Naive B cell (primary cell): ENCODE measurements at regions not wholly inside any gene's neighbourhood (a gene's known extent, or its start where the extent isn't known, plus 50 kb on each side); places are given as distances from the start of the nearest gene placed in this dataset.

Source experiments
- ATAC-seq, 2 donors: fragments of 150-1000 bp; cut with Tn5 transposase; 2 replicates each; pipeline ENCODE4 v1.10.0; 2021; ENCODE audit warnings: low read depth in 2 of 2, mild to moderate bottlenecking in 2 of 2, moderate library complexity in 2 of 2
- DNase-seq: peaks from one replicate; pipeline ENCODE4 v3.0.0; 2022
- H3K27ac Mint-ChIP-seq, 6 donors: one replicate each; pipeline ENCODE4 v1.8.0; 2020 to 2022; ENCODE audit warnings: mild to moderate bottlenecking in 6 of 6, mixed read lengths in 6 of 6, moderate library complexity in 5 of 6, inconsistent platforms in 2 of 6
- H3K27me3 Mint-ChIP-seq, 3 donors: one replicate each; pipeline ENCODE4 v1.8.0; 2021 to 2022; ENCODE audit warnings: mixed read lengths in 3 of 3, mild to moderate bottlenecking in 1 of 3
- H3K36me3 Mint-ChIP-seq, 2 donors: one replicate each; pipeline ENCODE4 v1.8.0; 2020 to 2022; ENCODE audit warnings: mixed read lengths in 2 of 2, inconsistent platforms in 1 of 2, mild to moderate bottlenecking in 1 of 2
- H3K4me1 Mint-ChIP-seq, 3 donors: one replicate each; pipeline ENCODE4 v1.8.0; 2020 to 2022; ENCODE audit warnings: mixed read lengths in 3 of 3, inconsistent platforms in 1 of 3, mild to moderate bottlenecking in 1 of 3, moderate library complexity in 1 of 3
- H3K4me3 Mint-ChIP-seq, 8 donors: one replicate each; pipeline ENCODE4 v1.8.0; 2020 to 2022; ENCODE audit warnings: mild to moderate bottlenecking in 8 of 8, mixed read lengths in 8 of 8, moderate library complexity in 8 of 8, inconsistent platforms in 2 of 8
- H3K9me3 Mint-ChIP-seq, 7 donors: one replicate each; pipeline ENCODE4 v1.8.0; 2020 to 2022; ENCODE audit warnings: mixed read lengths in 7 of 7, mild to moderate bottlenecking in 5 of 7, inconsistent platforms in 2 of 7, moderate library complexity in 1 of 7

DNA sequence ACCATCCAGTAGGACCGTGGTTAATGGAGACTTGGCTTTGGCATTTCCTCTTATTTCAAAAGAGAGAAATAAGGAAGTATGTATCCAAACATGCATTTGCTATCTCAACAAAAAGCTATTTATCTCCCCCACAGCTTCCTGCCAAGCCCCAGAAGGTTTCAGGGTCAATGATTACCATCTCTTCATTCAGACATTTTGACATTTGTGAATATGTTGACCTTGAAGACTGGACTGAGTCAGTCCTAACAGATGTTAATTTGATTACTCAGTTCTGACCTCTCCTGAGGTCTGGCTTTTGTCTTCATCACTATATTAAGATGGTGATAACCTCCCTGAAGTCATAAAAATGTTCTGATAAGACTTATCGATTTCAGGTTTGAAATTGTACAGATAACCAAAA is 479.4 kb downstream of the AGTPBP1 start:
- Mint-ChIP-seq H3K9me3 (peaks cover 0 to 3% (median 0%) of the 10 kb centered on the region in 7 donors), H3K4me1 (no peaks in the 10 kb centered on the region), H3K4me3 (no peak overlapping the region), H3K36me3 (no peaks in the 10 kb centered on the region), H3K27me3 (peaks cover 0 to 12% (median 11%) of the 10 kb centered on the region in 3 donors), H3K27ac (no peak overlapping the region)
- no peak for ATAC-seq
- DNase-seq, result no peak

DNA sequence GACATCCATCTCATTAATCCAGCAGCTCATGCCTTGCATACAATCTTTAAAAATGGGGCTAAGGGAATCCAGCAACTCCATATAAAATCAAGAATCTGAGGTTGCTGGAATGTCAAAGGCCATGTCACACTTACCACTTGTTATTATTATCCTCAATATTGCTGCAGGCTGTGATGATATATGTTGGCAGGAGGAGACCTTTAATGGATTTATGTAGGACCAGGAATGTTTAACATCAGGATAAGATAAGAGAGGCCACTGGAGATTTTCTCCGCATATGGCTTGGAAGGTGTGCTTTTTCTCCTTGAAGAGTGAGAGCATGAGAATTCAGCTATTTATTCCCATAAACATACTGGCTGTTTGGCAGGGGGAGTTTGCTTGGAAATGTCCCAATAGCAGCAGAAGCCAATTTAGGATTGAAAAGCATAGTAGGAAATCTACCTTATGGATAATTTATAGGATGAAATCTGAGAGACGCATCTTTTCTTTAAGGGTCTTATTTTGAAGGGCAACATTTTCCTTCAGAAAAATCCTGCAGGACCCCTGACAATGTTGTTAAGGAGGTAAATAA is 481.4 kb downstream of the AGTPBP1 start:
- Mint-ChIP-seq H3K27me3 (peaks cover 5 to 12% (median 11%) of the 10 kb centered on the region in 3 donors), H3K36me3 (no peaks in the 10 kb centered on the region), H3K27ac (no peak overlapping the region), H3K4me1 (no peaks in the 10 kb centered on the region), H3K4me3 (no peak overlapping the region), H3K9me3 (peaks cover 0 to 5% (median 2%) of the 10 kb centered on the region in 7 donors)
- ATAC-seq (no peak), DNase-seq (no peak)

DNA sequence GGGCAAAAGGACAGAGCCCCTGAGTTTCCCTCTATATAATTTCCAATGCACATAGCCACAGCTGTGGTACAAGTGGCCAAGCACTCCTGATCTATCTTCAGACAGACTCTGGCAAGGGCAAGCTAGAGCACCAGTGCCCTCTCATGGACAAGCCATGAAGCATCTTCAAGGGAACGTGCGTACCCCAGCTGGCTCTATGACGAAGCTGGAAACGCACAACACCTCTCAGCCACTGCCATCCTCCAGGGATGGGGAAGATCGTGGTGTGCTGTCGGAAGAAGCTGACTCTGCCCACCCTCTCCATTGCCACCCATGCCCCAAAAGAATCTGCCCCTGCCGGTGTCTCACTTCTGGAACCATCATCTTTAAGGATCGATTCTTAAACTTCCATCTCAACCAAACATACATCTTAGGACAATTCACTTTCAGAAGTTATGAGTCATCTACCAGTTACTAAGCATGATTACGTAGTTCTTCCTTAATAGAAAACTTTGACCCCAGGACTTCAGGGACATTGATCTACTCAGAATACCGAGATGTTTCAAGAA is 482.9 kb downstream of the AGTPBP1 start:
- DNase-seq (no peak), ATAC-seq (no peak)
- Mint-ChIP-seq H3K9me3 (peaks cover 0 to 10% (median 3%) of the 10 kb centered on the region in 7 donors), H3K36me3 (no peaks in the 10 kb centered on the region), H3K4me3 (no peak overlapping the region), H3K4me1 (no peaks in the 10 kb centered on the region), H3K27ac (no peak overlapping the region), H3K27me3 (peaks cover 5 to 12% (median 11%) of the 10 kb centered on the region in 3 donors)

DNA sequence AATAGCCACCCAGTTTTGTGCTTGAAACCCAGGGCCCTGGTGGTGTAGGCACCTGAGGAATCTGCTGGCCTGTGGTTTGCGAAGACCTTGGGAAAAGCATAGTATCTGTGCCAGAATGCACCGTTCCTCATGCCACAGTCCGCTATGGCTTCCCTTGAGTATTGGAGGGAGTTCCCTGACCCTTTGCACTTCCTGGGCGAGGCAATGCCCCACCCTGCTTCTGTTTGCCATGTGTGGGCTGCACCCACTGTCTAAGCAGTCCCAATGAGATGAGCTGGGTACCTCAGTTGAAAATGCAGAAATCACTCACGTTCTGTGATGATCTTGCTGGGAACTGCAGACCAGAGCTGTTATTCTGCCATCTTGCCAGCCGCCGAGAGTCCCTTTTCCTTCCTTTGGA is 483.5 kb downstream of the AGTPBP1 start:
- no peak for ATAC-seq
- Mint-ChIP-seq H3K4me1 (no peaks in the 10 kb centered on the region), H3K27ac (no peak overlapping the region), H3K27me3 (peaks cover 5 to 12% (median 11%) of the 10 kb centered on the region in 3 donors), H3K4me3 (no peak overlapping the region), H3K9me3 (peaks cover 0 to 10% (median 3%) of the 10 kb centered on the region in 7 donors), H3K36me3 (no peaks in the 10 kb centered on the region)
- DNase-seq, result no peak

DNA sequence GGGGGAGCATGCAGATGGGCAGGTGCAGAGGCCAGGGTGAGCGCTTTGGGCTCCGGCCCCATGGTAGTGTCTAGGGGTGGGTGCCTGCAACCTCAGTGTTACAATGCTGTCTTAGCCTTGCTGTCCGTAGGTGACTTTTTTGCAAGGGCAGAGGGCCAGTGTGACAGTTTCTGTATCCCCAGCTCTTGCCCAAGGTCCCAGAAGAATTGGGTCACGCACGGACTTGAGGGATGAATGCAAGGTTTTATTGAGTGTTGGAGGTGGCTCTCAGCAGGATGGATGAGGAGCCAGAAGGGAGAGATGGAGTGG is 492.5 kb downstream of the AGTPBP1 start:
- no peak for ATAC-seq
- DNase-seq, result no peak
- no peaks in the 10 kb centered on the region for H3K36me3 Mint-ChIP-seq
- H3K4me1 Mint-ChIP-seq, result no peaks in the 10 kb centered on the region
- no peaks in the 10 kb centered on the region for H3K27me3 Mint-ChIP-seq
- peaks cover 0 to 6% (median 4%) of the 10 kb centered on the region in 7 donors for H3K9me3 Mint-ChIP-seq
- no peak overlapping the region for H3K4me3 Mint-ChIP-seq
- no peak overlapping the region for H3K27ac Mint-ChIP-seq

DNA sequence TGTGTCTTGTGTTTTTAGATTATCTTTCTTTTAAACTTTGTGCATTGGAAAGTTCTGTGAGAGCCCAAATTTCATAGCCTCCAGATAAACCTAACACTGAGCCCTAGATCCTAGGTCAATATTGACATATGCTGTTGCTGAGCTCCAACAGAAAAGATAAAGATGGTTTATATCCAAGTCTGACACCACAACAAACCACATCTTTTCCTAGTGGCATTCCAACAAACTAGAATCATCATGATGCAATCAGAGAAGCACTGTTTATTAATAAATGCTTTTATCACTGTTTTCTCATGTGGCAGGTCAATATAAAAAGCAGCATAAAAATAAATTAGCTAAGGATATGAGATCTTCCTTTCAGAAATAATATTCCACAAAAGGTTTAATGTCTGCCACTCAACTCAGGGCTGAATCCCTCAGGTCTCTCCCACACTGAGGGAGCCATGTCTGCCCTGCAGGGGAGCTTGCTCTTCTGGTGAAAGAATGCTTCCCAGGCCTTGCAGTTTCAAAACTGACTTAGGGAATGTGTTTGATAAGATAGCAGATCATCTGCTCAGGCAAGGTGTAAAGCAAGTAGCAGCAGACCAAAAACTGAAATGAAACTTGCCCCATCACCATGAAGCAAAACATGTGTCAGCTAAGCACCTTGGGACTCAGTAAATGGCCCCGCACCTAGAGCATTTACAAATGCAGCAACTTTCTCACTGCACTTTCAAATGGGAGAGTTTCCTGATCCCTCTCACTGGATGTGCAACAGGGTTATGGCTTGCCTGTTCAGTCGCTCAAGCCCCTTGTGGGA is 493.0 kb downstream of the AGTPBP1 start:
- ATAC-seq (no peak), DNase-seq (no peak)
- Mint-ChIP-seq H3K4me1 (no peaks in the 10 kb centered on the region), H3K27me3 (no peaks in the 10 kb centered on the region), H3K9me3 (peaks cover 0 to 6% (median 4%) of the 10 kb centered on the region in 7 donors), H3K36me3 (no peaks in the 10 kb centered on the region), H3K27ac (no peak overlapping the region), H3K4me3 (no peak overlapping the region)

DNA sequence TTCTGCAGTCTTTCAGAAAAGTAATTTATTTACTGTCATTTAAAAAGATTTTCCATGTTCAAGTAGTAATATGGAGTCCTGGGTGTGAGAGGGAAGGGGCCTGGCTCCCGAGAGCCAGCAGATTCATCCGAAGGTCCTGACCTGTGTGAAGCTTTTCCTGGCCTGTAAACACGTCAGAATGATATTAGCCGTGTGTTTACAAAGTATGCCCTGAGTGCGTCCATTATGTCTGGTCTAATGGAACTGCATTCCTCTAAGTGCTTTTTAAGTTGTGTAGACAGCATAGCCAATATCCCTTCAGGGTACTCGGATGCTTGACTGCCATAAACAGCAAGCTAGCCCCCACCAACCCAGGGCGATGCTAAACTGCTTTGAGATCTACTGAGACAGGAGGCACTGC is 495.2 kb downstream of the AGTPBP1 start:
- DNase-seq (no peak), ATAC-seq (no peak)
- Mint-ChIP-seq H3K4me1 (no peaks in the 10 kb centered on the region), H3K27me3 (no peaks in the 10 kb centered on the region), H3K27ac (no peak overlapping the region), H3K4me3 (no peak overlapping the region), H3K36me3 (no peaks in the 10 kb centered on the region), H3K9me3 (peaks cover 0 to 10% (median 0%) of the 10 kb centered on the region in 7 donors)

DNA sequence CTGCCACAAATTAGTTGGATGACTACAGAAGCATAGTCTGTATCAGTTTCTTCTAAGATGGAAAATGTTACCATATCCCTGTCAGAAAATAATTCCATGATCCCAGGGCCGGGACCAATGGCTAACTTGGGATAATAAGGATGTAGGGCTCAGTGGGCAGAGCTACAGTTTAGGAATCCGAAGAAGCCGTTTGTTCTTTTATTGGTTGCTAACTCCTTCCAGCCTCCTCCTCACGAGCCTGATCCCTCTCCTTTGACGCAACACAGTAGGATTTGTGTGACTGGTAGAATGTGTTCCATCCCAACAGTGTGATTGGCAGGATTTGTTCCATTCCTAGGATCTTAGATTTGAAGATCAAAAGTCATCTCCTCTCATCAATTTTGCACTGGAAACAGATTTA is 496.9 kb downstream of the AGTPBP1 start:
- H3K36me3 Mint-ChIP-seq, result no peaks in the 10 kb centered on the region
- no peak overlapping the region for H3K27ac Mint-ChIP-seq
- H3K27me3 Mint-ChIP-seq, result no peaks in the 10 kb centered on the region
- H3K4me1 Mint-ChIP-seq, result no peaks in the 10 kb centered on the region
- H3K4me3 Mint-ChIP-seq, result no peak overlapping the region
- DNase-seq, result no peak
- no peak for ATAC-seq
- peaks cover 0 to 11% (median 2%) of the 10 kb centered on the region in 7 donors for H3K9me3 Mint-ChIP-seq

DNA sequence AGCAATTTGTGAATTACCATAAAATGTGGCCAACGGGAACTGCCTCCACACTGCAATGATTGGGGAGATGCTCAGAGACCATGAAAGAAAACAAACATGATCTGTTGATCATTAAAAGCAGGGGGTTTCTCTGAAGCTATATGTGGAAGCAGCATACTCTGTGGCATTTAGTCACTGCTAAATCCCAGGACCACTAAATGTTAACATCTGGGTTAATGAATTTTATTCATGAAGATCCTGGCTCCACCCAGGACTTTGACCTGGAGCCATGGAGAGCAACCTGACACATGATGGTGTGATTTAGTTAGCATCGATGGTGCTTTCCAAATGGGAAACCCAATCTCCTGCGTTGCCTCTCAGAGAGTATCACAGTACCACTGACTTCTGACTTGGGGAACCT is 497.8 kb downstream of the AGTPBP1 start:
- Mint-ChIP-seq H3K9me3 (peaks cover 0 to 20% (median 7%) of the 10 kb centered on the region in 7 donors), H3K4me1 (no peaks in the 10 kb centered on the region), H3K27ac (no peak overlapping the region), H3K36me3 (no peaks in the 10 kb centered on the region), H3K4me3 (no peak overlapping the region), H3K27me3 (no peaks in the 10 kb centered on the region)
- DNase-seq, result no peak
- no peak for ATAC-seq

DNA sequence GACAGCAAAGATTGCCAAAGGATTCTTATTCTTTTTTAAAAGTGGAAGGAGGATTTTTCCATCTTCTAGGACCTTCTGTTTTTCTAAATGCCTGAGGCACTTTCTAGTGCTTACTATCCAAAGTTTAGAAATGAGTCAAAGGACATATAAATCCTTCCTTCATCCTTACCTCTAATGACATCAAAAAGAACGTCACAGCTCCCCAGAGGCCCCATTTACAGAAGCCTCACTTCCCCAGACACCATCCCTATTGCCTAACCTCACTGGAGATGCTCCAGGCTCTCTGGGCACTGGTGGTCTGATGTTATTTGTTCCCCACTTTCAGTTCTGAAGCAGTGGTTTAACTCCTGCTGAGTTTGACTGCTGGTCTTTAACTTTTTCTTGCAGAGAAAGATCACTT is 504.3 kb downstream of the AGTPBP1 start:
- H3K36me3 Mint-ChIP-seq, result no peaks in the 10 kb centered on the region

DNA sequence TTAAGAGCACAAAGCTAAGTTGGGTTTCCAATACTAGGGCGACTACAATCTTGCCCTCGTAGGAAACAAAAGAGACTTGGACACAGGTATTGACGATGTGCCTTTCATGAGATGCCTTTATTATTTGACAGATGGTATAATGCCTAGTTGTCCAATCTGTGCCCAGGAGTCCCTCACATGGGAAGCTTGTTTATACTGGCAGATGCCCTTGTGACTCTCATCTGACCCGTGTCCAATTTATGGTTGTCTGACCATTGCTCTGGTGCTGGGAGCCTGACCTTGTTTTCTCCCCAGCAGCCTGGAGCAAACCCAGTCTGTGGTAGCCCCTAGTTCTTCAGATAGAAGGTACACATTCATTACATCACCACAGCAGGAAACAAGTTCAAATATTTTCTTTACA is 511.7 kb downstream of the AGTPBP1 start:
- Mint-ChIP-seq H3K4me1 (no peaks in the 10 kb centered on the region), H3K4me3 (no peak overlapping the region), H3K27ac (no peak overlapping the region), H3K36me3 (no peaks in the 10 kb centered on the region), H3K9me3 (peaks cover 0 to 5% (median 0%) of the 10 kb centered on the region in 7 donors), H3K27me3 (peaks cover 0 to 8% (median 0%) of the 10 kb centered on the region in 3 donors)
- ATAC-seq (no peak), DNase-seq (no peak)

More for the DNA sequence above, 504.3 kb downstream of the AGTPBP1 start:
- no peak overlapping the region for H3K27ac Mint-ChIP-seq
- DNase-seq (no peak), ATAC-seq (no peak)
- no peaks in the 10 kb centered on the region for H3K4me1 Mint-ChIP-seq
- peaks cover 5 to 25% (median 7%) of the 10 kb centered on the region in 7 donors for H3K9me3 Mint-ChIP-seq
- H3K4me3 Mint-ChIP-seq, result no peak overlapping the region
- H3K27me3 Mint-ChIP-seq, result peaks cover 0 to 8% (median 0%) of the 10 kb centered on the region in 3 donors

DNA sequence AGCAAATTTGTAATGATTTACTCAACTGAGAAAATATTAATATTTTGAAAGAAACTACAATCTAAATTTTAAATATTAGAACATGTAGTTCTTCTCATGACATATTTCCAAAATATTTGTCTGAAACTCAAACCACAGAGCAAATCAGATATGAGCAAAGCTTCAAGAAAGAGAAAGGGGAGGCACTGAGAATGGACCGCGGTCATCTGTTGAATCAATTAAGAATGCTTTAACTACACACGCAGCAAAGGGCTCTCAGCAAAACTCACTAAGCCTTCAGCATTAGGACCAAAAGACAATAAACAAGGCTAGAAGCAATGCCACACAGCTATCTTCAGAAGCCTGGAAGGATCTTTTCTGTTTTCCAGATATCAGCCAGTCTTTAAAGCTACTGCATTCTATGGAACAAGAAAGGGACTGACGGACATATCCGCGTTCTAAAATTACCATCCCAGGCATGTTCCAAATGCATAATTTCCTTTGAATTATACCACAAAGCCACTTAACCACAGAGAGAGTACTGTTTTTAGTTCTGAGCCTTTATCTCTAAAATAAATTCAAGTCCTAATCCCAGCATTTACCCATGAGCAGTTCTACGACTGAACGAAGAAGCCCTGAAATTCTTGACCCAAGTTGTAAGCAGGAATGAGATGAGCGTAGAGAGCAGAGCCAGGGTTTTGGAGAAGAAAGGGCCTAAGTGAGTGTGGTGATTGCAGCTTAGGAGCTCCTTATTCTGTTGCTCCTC is 513.5 kb downstream of the AGTPBP1 start:
- Mint-ChIP-seq H3K4me1 (no peaks in the 10 kb centered on the region), H3K27me3 (peaks cover 0 to 2% (median 0%) of the 10 kb centered on the region in 3 donors), H3K4me3 (no peak overlapping the region), H3K27ac (no peak overlapping the region), H3K36me3 (no peaks in the 10 kb centered on the region), H3K9me3 (peaks cover 0 to 2% (median 0%) of the 10 kb centered on the region in 7 donors)
- no peak for ATAC-seq
- no peak for DNase-seq

DNA sequence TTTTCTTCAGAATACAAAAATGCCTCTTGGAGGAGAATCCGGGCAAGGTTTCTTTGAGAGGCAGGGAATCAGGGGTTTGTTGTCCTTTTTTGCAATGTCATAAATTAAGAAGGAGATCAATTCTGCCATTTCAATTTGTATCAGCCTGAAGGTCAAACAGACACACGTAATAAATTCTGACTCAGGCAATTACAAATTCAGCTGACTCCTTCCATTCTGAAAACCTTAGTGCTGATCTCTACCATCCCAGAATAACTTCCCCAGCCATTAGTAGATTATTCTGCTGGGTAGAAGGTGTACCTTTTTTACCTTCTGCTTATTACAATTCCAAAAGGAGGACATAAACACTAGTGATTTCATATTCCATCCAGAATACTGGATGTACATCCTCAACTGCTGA is 516.6 kb downstream of the AGTPBP1 start:
- H3K4me1 Mint-ChIP-seq, result no peaks in the 10 kb centered on the region
- H3K27ac Mint-ChIP-seq, result no peak overlapping the region
- ATAC-seq (no peak), DNase-seq (no peak)
- H3K36me3 Mint-ChIP-seq, result no peaks in the 10 kb centered on the region
- H3K4me3 Mint-ChIP-seq, result no peak overlapping the region
- peaks cover 0 to 2% (median 0%) of the 10 kb centered on the region in 7 donors for H3K9me3 Mint-ChIP-seq
- H3K27me3 Mint-ChIP-seq, result no peaks in the 10 kb centered on the region
